ENCODE measurements at regions not wholly inside any gene's neighbourhood (a gene's known extent, or its start where the extent isn't known, plus 50 kb on each side); places are given as distances from the start of the nearest gene placed in this dataset.

DNA sequence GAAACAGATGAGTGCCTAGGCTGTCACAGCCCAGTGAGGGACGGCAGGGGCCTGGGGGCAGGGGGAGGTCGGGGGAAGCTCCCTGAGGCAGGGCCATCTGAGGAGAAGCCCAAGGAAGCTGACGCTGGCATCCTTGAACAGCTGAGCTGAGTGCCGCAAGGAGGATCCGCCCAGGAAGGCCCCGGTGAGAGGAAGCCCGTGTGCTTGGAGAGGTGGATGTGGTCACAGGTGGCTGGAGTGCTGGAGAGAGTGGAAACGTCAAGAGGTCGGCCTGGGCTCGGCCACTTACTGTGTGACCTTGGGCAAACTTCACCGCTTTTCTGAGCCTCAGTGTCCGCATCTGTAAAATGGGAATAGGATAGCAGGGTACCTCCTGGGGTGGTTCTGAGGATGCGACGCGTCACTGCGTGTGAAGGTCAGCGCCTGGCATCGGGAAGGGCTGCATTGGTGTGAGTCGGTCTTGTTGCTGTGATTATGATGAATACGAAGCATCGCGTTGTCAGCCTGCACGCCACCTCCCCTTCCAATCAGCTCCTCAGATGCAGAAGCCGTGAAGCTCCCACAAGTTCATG lies 116.1 kb upstream of the PTPN1 start:
- DNase-seq (ENCODE audit: low read depth): no peak

DNA sequence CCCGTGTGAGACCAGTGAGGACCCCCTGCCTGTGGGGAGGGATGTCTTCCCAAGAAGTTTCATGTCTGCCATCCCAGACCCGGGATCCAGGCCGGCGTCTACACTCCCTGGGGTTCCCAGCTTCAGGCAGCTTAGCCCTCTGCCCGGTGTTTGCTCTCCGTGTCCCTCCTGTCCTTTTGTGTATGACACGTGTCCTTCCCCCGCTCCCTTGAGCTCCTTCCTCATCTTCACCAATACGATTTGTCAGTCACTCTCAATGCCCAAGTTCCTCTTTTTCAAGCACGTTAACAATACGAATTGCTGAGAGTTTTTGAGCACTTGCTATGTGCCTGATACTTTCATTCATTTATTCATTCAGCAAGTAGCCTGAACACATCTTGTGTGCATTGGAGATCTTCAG lies 115.6 kb upstream of the PTPN1 start:
- no peak for DNase-seq (ENCODE audit: low read depth)

DNA sequence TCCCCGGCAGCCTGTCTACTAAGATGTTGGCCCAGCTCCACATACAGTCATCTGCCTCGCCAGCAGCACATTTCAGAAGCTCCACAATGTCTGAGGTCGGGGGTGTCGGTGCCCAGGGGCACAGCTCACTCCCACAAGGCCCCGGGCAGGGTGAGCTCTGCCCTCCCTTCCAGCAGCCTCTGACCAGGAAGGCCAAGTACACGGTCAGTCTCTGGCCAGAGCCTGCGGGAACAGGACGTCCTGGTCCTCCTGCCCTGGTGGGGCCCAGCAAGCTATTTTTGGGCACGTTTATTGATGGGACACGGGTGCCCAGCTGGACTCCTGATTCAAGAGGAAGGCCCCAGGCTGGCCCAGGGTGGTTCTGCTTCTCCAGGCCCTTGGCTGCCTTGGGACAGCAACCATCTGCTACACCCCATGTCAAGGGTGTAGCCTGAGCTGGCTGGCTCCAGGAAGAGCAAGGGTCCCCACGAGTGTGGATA lies 114.9 kb upstream of the PTPN1 start:
- DNase-seq (ENCODE audit: low read depth): no peak

DNA sequence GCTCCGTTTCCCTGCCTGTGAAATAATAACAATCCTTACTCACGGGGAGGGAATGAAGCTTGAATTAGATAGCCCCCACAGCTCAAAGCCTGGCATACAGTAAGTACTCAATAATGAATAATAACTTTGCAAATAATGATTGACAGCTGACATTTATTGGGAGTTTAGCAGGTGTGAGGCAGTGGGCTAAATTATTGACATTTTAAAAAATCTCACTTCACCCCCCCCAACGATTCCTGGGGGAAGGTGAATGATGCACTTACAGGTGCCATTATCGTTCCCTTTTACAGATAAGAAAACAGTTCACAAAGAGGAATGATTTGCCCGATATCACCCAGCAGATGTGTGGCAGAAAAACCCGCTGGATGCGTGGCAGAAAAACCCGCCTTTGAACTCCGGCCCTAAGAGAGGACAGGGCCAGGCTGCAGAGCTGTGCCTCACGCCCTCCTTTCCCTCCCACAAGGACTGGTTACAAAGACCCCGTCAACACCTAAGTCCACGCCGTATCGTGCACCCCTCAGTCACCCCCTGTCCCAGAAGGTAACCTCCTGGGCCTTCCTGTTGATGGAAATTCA lies 114.2 kb upstream of the PTPN1 start:
- no peak for DNase-seq (ENCODE audit: low read depth)

DNA sequence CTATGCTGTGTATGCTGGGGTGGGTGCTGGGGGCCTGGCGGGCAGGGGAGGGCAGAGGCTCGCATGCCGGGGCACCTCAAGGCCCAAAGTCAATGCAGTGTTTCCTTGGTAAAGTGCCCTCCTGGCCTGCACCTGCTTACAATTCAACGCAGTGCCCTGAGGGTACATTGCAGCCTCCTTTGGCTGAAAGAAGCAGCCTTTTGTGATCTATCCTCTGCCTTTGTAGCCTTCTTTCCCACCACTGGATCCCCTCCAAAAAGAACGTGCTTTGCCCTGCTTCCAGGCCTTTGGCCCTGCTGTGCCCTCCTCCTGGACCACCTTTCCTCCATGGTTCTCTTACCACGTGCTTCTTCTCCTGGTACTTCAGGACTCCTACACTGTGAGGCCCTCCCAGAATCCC lies 113.6 kb upstream of the PTPN1 start:
- DNase-seq (ENCODE audit: low read depth): no peak

DNA sequence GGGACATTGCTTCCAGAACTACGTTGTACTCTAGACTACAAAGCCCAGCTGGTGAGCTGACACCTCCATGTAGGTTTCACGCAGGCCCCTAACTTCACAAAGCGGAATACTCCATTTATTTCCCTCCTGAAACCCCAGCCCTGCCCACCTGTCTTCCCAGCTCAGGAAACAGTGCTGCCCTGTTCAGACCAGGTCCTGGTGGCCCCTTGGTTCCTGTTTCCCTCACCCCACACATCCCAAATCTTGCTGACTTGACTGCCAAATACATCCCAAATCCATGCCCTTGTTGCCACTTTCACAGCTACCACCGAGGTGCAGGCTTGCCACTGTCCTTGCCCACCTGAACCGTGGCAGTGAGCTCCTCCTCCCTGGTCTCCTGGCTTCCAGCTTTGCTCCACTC lies 113.1 kb upstream of the PTPN1 start:
- DNase-seq (ENCODE audit: low read depth): no peak

DNA sequence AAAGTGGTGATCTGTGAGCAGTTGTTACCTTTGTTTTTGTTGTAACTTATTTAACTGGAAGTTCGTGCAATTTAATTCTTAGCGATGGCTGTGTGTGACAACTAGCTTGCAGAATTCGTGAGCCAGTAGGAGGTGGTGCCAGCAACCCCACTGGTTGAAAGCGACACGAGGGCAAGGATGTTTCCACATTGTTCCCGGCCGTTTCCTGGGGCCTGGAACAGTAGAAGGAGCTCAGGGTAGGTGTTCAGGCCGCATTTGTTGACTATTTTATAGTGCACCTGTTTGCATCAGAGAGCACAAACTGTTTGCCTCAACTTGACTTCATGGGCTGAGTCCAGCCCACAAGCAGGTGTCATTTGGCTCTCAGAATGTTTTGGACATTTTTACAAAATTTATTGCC lies 112.1 kb upstream of the PTPN1 start:
- no peak for DNase-seq (ENCODE audit: low read depth)

DNA sequence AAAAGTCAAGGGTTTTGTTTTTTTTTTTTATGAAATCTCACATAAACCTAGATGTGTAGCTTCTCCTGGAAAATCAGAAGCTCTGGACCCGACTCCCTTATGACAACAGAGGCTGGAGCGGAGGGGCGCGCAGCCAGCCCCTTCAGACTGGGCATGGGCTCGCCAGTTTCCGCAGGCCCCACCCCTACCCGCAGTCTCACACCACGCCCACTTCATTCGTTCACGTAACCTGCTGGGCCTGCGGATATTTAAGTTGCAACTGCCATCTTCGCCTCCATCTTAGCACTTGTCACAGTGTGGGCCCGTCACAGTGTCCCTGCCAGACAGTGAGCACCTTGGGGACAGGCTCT lies 111.7 kb upstream of the PTPN1 start:
- no peak for DNase-seq (ENCODE audit: low read depth)

DNA sequence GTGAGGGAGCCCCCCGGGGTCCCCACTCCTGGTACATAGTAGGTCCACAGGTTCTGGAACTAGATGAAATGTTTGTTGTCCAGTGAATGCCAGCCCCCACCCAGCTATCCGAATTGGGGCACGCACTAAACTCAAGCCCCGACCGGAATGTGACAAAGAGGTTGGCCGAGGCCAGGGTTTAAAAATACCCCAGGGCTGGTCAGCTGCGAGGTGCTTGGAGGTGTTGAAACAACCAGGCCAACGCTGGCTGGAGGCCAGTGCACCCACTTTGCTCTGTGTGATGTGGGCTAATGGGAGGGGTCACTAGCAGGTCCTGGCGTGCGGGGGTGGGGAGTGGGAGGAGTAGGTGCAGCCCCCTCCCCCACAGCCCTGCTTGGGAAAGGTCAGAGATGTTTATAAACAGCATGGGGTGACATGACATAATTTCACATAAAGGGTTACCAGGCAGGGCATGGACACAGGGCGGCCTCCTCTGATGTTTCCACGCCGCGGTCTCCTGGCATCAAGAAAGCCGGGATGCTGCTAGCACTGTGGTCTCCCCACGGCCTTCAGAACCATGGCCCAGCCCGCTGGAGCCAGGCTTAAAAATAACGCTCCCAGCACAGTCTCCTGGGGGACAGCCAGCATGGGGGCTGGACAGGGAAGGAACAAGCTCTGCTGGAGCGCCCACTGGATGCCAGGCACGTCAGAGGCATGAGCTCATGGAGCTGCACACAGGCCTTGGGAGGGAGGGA lies 111.2 kb upstream of the PTPN1 start:
- no peak for DNase-seq (ENCODE audit: low read depth)

DNA sequence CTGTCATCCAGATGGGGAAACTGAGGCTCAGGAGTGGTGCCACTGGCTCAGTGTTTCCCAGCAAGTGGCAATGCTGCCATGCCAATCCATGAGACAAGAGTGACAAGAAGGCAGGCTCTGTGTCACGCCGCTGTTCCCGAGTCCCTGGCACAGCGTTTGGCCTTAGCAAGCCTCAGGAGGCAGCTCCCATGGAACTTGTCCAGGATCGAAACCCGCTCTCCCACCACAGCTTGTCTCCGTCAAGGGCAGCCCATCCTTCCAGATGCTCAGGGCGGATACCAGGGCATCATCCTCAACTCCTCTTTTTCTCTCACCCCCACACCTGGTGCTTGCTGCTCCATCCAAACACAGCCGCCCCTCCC lies 110.6 kb upstream of the PTPN1 start:
- DNase-seq (ENCODE audit: low read depth): no peak

DNA sequence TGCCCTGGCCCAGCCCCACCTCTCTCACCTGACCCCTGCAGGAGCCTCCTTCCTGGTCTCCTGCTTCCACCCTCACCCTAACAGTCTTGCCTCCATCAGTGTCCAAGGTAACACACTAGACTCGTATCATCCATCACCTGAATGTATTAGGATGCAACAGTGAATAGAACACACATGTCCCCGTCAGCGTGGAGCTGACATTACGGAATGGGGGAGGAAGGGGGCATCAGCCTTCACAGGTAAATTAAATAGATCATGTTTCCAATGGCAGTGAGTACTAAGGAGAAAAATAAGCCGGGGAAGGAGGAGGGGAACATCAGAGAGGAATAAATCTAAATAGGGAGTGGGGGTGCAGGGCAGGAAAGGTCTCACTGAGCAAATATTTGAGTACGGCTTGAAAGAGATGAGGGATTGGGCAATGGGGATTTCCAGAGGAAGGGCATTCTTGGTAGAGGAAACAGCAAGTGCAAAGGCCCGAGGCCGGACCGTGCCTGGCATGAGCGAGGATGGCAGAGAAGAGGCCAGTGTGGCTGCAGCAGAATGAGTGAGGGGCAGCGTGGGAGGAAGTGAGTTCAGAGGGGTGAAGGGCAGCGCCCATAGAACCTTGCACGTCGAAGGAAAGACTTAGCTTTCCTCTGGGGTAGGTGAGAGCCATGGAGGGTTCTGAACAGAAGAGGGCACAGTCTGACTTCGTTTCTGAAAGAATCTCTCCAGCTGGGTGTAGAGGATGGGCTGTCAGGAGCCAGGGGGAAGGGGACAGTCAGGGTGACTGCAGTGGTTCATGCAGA lies 110.1 kb upstream of the PTPN1 start:
- no peak for DNase-seq (ENCODE audit: low read depth)

DNA sequence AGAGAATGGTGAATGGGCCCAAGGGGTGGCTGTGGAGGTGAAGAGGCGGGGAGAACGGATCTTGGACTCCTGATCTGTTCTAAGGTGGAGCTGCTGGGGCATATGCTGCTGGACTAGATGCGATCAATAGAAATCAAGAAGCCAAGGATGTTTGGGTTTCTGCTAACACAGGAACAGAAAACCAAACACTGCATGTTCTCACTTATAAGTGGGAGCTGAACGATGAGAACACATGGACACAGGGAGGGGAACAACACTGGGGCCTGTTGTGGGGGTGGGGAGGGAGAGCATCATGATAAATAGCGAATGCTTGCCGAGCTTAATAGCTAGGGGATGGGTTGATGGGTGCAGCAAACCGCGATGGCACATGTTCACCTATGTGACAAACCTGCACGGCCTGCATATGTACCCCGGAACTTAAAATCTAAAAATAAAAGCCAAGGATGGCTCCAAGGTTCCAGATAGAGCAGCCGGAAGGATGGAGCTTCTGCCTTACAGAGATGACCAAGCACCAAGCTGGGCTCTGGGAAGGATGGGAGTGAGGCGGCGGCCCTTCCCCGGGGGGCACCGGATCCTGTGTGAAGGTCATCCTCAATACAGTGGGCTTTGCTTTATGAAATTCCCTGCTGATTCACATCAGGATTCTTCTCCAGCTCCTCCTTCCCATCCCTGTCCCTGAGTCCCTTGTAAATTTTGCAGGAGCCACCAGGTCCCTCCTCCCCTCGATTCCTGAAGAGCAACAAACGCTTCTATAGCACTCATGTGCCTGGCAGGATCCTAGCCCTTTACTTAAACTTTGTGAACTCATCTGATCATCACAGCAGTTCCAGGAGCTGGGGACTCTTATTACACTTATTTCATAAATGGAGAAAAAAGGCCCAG lies 109.2 kb upstream of the PTPN1 start:
- DNase-seq (ENCODE audit: low read depth): no peak

DNA sequence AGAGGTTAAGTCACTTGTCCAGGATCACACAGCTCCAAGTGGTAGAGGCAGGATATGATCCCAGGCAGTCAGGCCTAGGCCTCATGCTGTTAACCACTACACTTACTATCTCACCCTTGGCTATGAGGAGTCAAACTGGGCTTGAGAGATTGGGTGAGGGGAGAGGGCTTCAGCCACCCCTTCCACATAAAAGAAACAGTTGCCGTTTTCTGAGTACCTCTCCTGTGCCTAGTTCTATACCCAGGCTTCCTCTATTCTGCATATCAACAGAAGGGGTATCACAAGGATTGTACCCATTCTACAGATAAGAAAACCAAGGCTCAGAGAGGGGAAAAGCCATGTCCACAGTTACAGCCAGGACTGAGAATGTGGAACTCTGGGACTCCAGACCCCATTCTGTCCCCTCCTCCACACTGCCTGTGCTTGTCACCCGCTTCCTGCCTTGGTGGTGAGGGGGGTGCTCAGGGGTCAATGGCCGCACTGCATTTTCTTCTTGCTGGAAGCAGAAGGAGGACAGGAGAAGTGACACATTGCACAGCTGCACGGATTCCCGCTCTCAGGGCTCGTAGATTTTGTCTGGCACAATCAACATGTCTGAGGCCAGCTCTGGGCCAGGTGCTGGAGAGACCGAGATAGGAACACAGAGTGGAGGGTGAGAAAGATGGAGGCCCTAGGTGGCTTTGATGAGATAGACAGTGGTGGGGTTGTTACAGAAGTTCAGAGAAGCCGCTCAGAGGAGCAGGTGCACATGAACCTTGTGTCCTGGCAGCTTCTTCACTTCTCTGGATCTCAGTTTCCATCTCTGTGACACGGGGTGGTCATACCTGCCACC lies 108.4 kb upstream of the PTPN1 start:
- no peak for DNase-seq (ENCODE audit: low read depth)

DNA sequence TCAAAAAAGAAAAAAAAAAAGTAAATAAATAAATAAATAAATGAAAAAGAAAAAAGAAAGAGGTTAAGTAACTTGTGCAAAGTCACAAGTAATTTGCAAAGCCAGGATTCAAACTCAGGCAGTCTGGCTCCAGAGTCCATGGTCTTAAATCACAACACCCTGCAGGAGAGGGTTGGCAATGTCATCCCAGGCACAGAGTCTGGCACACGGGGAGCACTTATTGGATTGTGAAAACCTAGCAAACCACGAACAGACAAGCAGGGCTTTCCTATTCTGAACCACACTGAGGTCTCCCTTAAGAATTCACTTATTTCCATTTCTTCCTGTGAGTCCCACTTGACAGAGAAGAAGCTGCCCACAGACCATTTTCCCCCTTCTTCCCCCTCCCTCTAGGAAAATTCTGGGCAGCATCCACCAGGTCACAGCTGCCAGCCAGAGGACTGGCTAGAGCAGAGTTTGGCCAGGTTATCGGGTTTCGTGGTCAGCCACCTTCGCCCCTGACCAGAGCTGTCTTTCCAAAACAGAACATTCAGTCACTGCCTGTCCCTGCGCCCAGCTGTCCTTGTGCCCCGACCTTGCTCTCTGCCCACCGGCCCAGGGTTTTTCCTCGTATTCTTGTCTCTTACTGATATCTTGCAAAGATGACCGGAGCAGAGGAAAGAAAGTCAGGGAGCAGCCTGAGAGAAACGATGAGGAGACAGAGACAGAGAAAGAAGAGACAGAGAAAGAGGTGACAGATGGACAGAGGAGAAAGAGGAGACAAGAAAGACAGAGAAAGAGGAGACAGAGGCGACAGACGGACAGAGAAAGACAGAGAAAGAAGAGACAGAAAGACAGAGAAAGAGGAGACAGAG lies 106.4 kb upstream of the PTPN1 start:
- no peak for DNase-seq (ENCODE audit: low read depth)

DNA sequence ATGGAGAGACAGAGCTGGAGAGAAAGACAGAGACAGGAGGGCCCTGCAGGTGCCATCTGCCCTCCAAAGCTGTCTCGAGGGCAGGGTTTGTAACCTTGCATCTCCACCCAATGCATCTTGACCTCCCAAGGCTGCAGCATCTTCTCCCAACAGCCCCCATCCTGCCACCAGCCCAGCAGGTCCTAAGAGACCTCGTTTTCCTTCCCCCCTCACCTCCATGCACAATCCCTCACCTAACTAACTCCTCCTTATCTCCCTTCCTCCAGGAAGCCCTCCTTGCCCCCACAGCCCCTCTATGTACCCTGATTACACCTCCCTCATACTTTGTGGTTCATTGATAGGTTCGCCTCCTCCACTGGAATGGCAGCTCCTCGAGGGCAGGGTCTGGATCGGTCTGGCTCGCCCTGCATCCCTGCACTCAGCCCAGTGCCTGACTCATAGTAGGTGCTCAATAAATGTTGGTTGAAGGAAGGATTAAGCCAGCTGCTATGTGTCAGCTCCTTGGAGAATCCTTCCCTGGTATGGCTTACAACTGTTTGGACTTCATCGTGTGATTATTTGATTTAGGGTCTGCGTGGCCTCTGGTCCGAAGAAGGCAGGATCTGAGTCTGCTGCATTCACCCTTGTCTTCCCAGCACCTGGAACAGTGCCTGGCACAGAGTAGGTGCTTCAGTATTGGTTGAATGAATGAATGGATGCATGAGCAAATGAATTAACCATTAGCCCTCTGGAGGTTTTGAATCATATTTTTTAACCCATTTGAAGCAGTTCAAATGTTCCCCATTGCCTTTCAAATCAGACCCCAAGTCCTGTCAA lies 105.6 kb upstream of the PTPN1 start:
- DNase-seq (ENCODE audit: low read depth): no peak

DNA sequence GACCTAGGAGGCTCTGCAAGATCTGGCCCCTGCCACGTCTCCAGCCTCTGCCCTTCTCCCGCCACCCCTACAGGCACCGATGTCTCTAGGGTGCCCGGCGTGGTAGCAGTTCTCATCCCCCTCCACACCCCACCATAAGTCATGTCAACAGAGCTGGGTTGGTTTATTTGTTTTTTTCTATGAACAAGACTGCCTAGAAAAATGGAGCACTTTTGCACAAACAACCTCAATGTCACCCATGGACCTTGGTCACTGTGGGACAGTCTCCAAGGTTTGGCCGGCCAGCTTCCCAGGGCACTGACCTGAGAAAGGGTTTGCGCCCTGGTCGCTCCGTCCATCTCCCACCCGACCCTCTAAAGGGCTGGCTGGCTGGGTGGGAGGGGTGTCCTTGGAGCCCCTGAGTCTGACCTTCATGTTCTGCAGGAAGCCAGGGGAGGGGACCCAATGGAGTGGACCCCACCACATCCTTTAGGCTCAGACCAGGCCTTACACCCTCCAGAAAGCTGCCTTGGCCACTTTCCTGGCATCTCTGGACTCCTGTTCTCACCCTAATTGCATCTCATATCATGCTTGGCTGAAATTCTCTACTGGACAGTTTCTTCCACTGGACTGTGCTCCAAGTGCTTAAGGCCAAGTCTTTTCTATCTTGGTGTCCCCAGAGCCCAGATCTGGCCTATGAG lies 104.8 kb upstream of the PTPN1 start:
- no peak for DNase-seq (ENCODE audit: low read depth)

DNA sequence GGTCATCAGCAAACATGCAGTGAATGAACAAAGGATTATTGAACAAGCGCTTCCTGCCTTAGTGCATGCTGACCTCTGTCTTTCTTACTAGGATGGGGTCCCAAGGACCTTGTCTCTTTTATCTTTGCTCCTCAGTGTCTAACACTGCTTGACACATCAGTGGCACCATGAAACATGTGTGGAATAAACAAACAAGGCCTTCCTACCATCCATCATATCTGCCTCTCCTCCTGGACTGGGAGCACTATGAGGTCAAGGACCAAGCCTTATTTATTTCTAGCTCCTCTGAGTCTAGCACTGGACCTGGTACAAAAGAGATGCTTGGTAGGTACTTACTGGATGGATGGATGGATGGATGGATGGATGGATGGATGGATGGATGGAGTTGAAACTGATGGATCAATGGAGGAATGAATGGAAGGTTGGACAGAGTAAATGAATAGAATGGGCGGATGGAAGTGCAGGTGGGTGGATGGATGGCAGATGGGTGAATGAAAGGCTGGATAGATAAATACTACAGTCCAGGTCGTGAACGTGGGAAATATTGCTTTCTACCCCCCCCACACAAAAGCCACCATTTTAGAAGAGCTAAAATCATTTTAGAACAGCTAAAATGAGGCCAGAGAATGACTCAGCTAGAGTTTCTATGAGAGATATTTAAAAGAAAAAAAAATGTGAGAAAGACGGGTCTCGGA lies 104.1 kb upstream of the PTPN1 start:
- no peak for DNase-seq (ENCODE audit: low read depth)

DNA sequence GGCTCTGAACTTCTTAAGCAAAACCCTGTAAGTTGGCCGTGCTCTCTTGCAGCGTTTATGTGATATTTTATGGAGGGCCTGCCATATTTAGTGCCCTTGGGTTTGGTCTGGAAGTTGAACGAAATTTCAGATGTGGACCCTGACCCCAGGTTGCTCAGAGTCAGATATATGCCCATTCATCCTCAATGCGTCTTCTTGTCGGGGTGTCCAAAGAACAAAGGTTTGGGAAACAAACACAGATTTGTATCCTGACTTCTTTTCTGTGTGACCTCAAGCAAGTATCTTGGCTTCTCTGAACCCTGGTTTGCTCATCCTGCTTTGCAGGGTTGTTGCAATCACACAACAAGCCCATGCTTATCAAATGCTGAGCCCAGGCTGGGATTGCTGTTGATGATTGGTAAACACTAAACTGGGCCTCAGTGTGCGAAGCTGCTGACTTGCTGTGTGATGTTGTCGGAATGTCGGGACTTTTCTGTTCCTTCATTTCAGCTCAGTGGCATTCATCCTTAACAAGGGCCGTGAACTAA lies 103.5 kb upstream of the PTPN1 start:
- DNase-seq (ENCODE audit: low read depth): no peak

Data from stimulated activated CD8-positive, alpha-beta memory T cell treated with anti-CD3 and anti-CD28 coated beads, Interleukin-15, amount 100 ng/mL, for 24 hours (primary cell).